Stimulated activated CD4-positive, alpha-beta T cell treated with anti-CD3 and anti-CD28 coated beads, Interleukin-15, amount 100 ng/mL, for 1 hour (primary cell): ENCODE measurements at regions not wholly inside any gene's neighbourhood (a gene's known extent, or its start where the extent isn't known, plus 50 kb on each side); places are given as distances from the start of the nearest gene placed in this dataset.
A peak's percentile ranks its signal among the peaks of the same experiment; 100 is the strongest.
"Not testable (repeated sequence)": the region's sequence is repeated elsewhere in the genome, so short reads cannot be mapped to it uniquely, and the experiment has no call there.

ENCODE experiments used
- DNase-seq, 2 donors: peaks; one replicate each; pipeline ENCODE4 v3.0.0-alpha.2; 2020; ENCODE audit warnings: low read depth in 1 of 2, low spot score in 1 of 2

DNA sequence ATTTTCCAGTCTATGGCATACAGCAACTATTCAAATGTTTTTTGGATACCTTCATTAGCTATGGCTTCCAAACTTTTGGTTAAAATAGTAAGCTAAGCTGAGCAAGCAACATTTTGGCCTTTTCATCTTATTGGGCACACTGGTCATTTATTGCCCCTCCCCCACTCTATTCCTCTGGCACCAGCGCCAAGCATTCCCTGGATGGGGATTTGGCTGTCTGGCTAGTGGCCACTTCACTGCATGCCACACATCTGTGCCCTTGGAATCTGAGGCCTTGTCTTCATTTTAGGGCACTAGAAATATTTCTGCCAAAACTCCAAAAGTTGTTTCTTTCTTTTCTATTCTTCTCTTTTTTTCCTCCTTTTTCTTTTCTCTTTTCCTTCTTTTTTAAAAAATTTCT, 305.8 kb upstream of the POTED start:
- DNase-seq: not testable (repeated sequence)

DNA sequence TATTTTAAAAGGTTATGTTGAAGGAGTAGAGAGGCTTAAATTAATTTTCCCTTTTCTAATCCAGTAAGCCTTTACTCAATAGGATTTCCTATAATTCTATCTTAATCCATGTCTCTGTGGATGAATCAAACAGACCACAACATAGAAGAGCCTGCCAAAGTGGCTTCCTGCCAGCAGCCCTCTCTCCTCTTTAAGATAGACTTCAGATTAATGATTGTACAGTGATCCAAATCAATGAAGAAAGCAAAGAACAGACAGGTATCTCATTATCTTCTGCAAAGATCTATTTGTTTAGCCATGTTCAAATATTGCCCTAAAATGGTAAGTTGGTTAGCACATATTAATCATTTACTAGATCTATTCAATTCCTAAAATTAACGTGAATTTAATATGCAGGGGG, 304.7 kb upstream of the POTED start:
- DNase-seq: not testable (repeated sequence)

DNA sequence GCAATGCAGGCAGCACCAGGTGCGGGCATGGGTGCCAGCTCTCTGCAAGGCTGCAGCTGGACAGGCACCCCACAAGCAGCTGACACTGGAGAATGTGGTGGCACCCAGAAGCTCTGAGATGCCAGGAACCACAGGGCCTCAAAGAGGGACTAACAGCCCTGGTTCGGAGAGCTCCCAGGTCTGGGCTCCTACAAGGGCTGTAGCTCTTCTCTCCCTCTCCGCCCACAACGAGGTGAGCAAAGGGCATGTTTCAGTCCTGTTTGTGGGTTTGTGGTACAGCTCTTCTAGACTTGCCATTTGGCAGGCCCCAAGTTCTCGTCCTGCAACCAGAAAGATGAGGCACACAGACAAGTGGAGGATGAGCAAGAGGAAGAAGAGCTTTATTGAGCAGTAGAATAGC, 299.5 kb upstream of the POTED start:
- DNase-seq: not testable (repeated sequence)

- not testable (repeated sequence) for DNase-seq
Observed at GRCh38 chr21:13310570-13311524, 298.7 kb upstream of the POTED start.

GRCh38 chr21:13318718-13319117, 290.9 kb upstream of the POTED start:
- not testable (repeated sequence) for DNase-seq

DNA sequence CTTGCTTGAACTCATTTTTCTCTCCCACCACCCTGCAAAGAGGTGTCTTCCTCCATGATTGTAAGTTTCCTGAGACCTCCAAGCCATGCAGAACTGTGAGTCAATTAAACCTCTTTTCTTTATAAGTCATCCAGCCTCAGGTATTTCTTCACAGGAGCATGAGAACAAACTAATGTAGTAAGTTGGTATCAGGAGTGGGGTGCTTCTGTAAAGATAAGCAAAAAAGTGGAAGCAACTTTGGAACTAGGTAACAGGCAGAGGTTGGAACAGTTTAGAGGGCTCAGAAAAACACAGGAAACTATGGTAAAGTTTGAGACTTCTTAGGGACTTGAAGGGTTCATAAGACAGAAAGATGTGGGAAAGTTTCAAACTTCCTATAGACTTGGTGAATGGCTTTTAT, 287.7 kb upstream of the POTED start:
- DNase-seq: not testable (repeated sequence)

DNA sequence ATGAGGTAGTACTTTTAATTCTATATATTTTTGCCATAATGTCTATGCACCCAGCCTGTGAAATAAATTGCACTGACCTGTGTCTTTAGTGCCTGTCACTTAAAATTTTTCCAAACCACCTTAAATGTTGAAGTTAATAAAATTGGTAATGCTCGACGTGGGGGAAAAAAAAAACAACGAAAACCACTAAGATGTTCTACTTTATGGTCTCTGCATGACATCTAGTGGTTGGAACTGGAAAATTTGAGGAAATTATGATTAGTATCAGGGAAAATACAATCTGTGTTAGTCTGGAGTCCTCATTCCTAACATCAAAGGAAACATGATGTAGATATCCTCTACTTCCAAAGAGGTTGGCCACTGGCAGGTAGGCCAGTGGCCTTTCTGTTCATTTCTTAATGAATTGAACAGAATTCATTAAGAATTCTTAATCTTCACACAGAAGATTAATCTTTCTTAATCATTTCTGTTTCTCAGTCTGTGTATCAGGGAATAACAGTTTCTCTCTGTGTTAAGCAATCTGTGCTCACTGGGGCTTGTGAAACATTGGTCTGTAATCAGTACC, 268.8 kb upstream of the POTED start:
- DNase-seq: not testable (repeated sequence)

GRCh38 chr21:13351521-13351920, 258.1 kb upstream of the POTED start:
- not testable (repeated sequence) for DNase-seq

- DNase-seq: not testable (repeated sequence)
Observed at GRCh38 chr21:13360175-13360574, 249.4 kb upstream of the POTED start.

DNA sequence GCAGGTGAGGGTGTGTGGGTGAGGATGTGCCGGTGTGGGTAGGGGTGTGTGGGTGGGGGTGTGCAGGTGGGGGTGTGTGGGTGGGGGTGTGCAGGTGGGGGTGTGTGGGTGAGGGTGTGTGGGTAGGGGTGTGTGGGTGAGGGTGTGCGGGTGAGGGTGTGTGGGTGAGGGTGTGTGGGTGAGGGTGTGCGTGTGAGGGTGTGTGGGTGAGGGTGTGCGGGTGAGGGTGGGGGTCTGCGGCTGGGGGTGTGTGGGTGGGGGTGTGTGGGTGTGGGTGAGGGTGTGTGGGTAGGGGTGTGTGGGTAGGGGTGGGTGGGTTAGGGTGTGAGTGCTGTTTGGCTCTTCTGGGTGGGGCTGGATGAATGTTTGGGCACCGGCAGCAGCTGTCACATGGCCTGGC, 241.4 kb upstream of the POTED start:
- no peak for DNase-seq

GRCh38 chr21:13372721-13373120, 236.9 kb upstream of the POTED start:
- DNase-seq: not testable (repeated sequence)

- not testable (repeated sequence) for DNase-seq
Observed at GRCh38 chr21:13378943-13379342, 230.6 kb upstream of the POTED start.

DNA sequence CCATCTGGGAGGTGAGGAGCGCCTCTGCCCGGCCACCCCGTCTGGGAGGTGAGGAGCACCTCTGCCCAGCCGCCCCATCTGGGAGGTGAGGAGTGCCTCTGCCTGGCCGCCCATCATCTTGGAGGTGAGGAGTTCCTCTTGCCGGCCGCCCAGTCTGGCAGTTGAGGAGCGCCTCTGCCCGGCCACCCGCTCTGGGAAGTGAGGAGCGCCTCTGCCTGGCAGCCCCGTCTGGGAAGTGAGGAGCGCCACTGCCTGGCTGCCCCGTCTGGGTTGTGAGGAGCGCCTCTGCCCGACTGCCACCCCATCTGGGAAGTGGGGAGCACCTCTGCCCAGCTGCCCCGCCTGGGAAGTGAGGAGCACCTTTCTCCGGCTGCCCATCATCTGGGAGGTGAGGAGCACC, 230.0 kb upstream of the POTED start:
- DNase-seq: not testable (repeated sequence)

DNA sequence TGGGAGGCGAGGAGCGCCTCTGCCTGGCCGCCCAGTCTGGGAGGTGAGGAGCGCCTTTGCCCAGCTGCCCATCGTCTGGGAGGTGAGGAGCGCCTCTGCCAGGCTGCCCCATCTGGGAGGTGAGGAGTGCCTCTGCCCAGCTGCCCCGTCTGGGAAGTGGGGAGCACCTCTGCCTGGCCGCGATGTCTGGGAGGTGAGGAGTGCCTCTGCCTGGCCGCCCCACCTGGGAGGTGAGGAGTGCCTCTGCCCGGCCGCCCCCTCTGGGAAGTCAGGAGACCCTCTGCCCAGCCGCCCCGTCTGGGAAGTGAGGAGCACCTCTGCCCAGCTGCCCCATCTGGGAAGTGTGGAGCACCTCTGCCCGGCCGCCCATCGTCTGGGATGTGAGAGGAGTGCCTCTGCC, 229.0 kb upstream of the POTED start:
- DNase-seq: not testable (repeated sequence)

DNA sequence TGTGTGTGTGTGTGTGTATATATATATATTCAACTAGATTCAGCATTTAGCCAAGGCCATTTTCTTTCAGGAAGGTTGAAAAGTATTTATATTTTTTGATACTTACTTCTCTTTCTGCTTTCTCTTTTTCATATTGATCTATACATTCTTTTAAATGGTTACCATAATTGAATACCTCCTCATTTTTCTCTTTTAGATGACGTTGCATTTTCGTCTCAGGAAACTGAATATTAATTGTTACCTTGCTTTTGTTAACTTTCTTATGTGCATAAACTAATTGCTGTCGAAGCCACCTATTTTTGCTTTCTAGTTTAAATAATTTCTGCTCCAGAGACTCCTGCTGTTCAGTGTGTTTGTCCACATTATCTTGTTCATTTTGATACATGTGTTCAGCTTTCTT, 225.4 kb upstream of the POTED start:
- DNase-seq: not testable (repeated sequence)

GRCh38 chr21:13409184-13409583, 200.4 kb upstream of the POTED start:
- DNase-seq: not testable (repeated sequence)

GRCh38 chr21:13435863-13436262, 173.7 kb upstream of the POTED start:
- DNase-seq: not testable (repeated sequence)

- not testable (repeated sequence) for DNase-seq
Observed at GRCh38 chr21:13447767-13448166, 161.8 kb upstream of the POTED start.

GRCh38 chr21:13463562-13463961, 146.0 kb upstream of the POTED start:
- peak in 1 of 2 donors; percentile 0 for DNase-seq
